ENCODE measurements at regions not wholly inside any gene's neighbourhood (a gene's known extent, or its start where the extent isn't known, plus 50 kb on each side); places are given as distances from the start of the nearest gene placed in this dataset.

- no peak for DNase-seq
These were observed 73.4 kb downstream of the NTMT2 start for GRCh38 chr1:170219163-170219562.

GRCh38 chr1:170221031-170221430 is 75.3 kb downstream of the NTMT2 start:
- DNase-seq = no peak

- no peak for DNase-seq
These were observed 75.7 kb downstream of the NTMT2 start for GRCh38 chr1:170221495-170221894.

GRCh38 chr1:170224469-170224868 is 78.7 kb downstream of the NTMT2 start:
- DNase-seq = no peak

- no peak for DNase-seq
These were observed 80.2 kb downstream of the NTMT2 start for GRCh38 chr1:170225781-170226530.

- DNase-seq = no peak
These were observed 81.0 kb downstream of the NTMT2 start for GRCh38 chr1:170226767-170227166.

- no peak for DNase-seq
These were observed 84.6 kb downstream of the NTMT2 start for GRCh38 chr1:170230323-170230722.

GRCh38 chr1:170231662-170232061 is 85.9 kb downstream of the NTMT2 start:
- no peak for DNase-seq

GRCh38 chr1:170238704-170239391 is 93.1 kb downstream of the NTMT2 start:
- no peak for DNase-seq

- DNase-seq = no peak
These were observed 93.7 kb downstream of the NTMT2 start for GRCh38 chr1:170239445-170239844.

GRCh38 chr1:170240409-170240808 is 94.7 kb downstream of the NTMT2 start:
- no peak for DNase-seq

- DNase-seq = no peak
These were observed 95.6 kb downstream of the NTMT2 start for GRCh38 chr1:170241266-170241851.

GRCh38 chr1:170247751-170248521 is 102.2 kb downstream of the NTMT2 start:
- DNase-seq = no peak

- DNase-seq = no peak
These were observed 104.9 kb downstream of the NTMT2 start for GRCh38 chr1:170250531-170251276.

GRCh38 chr1:170252851-170253579 is 107.3 kb downstream of the NTMT2 start:
- no peak for DNase-seq

GRCh38 chr1:170254371-170254770 is 108.6 kb downstream of the NTMT2 start:
- DNase-seq = no peak

- no peak for DNase-seq
These were observed 115.9 kb downstream of the NTMT2 start for GRCh38 chr1:170261669-170262068.

- DNase-seq = no peak
These were observed 116.6 kb downstream of the NTMT2 start for GRCh38 chr1:170262276-170262939.

- DNase-seq = no peak
These were observed 119.5 kb downstream of the NTMT2 start for GRCh38 chr1:170265234-170265633.

GRCh38 chr1:170267317-170267716 is 121.6 kb downstream of the NTMT2 start:
- DNase-seq = no peak

- no peak for DNase-seq
These were observed 125.8 kb downstream of the NTMT2 start for GRCh38 chr1:170271430-170272161.
